ENCODE measurements at regions not wholly inside any gene's neighbourhood (a gene's known extent, or its start where the extent isn't known, plus 50 kb on each side); places are given as distances from the start of the nearest gene placed in this dataset.
"Not testable (repeated sequence)": the region's sequence is repeated elsewhere in the genome, so short reads cannot be mapped to it uniquely, and the experiment has no call there.

DNA sequence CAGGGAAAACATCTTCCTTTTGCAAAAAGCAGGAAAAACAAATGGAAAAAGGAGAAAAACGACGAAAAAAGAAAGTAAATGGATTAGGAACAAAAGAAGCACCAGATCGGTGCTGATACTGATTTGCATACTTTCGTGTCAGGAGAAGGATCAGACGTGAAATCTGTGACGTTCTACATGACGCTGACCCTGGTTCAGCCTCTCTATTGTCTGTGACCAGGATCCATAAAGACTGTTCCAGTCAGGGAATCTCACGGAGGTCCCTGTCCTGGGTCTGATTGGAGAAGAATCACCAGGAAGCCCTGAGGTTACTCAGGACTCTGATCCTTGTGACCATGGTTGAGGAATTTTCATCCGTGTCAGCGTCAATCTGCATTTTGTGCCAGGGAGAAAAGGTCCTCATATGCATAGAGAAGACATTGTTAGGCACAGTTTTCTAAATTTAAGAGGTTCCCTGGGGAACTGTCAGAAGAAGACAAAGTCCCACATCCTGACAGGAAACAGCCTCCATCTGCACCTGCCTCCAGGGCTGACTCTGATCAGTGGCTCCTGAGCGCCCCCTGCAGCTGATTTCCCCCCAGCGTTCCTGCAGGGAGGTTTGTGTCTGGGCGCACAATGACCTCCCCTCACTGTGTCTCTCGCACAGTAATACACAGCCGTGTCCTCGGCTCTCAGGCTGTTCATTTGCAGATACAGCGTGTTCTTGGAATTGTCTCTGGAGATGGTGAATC is 832.9 kb downstream of the TMEM121 start:
- FAIRE-seq (peak; percentile 94), ATAC-seq (peak in 1 of 2 experiments; percentile 49; a peak in 3 of 6 replicates)
- H3K4me3 ChIP-seq; H3K4me2 ChIP-seq; DNase-seq (ENCODE audit: low read depth in 1 of 2, low spot score in 1 of 2); CTCF ChIA-PET; H3K4me1 ChIP-seq; POLR2A ChIA-PET; H3K27ac ChIP-seq; H3K9me3 ChIP-seq: not testable (repeated sequence)
- 11% methylated on average over 17 of the region's 17 CpGs for WGBS (ENCODE audit: missing lambda C conversion rate)

DNA sequence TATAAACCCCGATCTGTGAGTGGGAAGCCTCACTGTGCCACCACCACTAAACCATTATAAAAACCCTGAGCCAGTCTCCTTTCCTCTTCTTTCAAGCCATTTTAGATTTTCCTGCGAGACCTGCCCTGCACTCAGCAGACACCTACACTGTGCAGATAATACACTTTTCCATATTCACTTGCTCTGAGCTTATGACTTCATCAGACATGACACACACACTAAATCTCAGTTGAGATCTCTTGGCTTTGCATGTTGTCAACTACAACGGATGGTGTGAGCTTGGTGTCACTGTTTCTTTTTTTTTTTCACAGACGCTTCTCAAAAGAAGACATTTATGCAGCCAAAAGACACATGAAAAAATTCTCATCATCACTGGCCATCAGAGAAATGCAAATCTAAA is 839.0 kb downstream of the TMEM121 start:
- DNase-seq (ENCODE audit: low read depth in 1 of 2, low spot score in 1 of 2); H3K4me2 ChIP-seq; CTCF ChIA-PET; H3K4me1 ChIP-seq; H3K4me3 ChIP-seq; ATAC-seq; POLR2A ChIA-PET; H3K9me3 ChIP-seq; H3K27ac ChIP-seq: not testable (repeated sequence)
- WGBS (ENCODE audit: missing lambda C conversion rate), result 0% methylated on average over 2 of the region's 4 CpGs
- FAIRE-seq, result peak; percentile 46

DNA sequence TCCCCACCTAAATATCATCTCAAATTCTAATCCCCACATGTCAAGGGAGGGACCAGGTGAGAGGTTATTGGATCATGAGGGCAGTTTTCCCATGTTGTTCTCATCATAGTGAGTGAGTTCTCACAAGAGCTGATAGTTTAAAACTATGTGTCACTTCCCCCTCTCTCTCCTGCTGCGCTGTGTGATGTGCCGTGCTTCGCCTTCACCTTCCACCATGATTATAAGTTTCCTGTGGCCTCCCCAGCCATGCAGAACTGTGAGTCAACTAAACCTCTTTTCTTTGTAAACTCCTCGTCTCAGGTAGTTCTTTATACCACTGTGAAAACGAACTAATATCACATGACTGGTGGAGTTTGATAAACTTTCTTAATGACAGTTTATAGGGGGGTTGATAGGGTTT is 839.5 kb downstream of the TMEM121 start:
- FAIRE-seq; H3K9me3 ChIP-seq; CTCF ChIA-PET; H3K4me1 ChIP-seq; DNase-seq (ENCODE audit: low read depth in 1 of 2, low spot score in 1 of 2); H3K27ac ChIP-seq; H3K4me3 ChIP-seq; H3K4me2 ChIP-seq; POLR2A ChIA-PET; ATAC-seq: not testable (repeated sequence)
- WGBS (ENCODE audit: missing lambda C conversion rate), result 0% methylated on average over 4 of the region's 5 CpGs

DNA sequence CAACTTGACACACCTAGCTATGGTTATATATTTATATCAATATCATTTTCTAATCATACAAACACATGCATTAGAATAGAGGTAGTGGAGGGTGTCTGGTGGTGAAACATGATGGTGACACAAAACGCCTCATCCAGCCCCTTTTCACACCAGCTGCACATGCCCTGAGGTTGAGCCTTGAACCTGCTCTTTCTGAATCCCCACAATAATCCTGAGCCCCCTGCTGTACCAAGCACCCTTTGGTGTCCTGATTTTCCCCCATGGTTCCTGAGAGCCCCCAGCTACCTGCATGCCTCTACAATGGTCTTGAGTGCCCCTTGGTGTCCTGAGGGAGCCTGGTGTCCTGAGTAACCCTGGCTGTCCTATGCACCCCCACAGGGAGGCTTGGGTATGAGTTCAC is 840.6 kb downstream of the TMEM121 start:
- POLR2A ChIA-PET; H3K9me3 ChIP-seq; ATAC-seq; DNase-seq (ENCODE audit: low read depth in 1 of 2, low spot score in 1 of 2); H3K4me3 ChIP-seq; H3K4me2 ChIP-seq; H3K4me1 ChIP-seq; CTCF ChIA-PET; FAIRE-seq; H3K27ac ChIP-seq: not testable (repeated sequence)
- WGBS (ENCODE audit: missing lambda C conversion rate), result 0% methylated on average over 1 of the region's 1 CpG

DNA sequence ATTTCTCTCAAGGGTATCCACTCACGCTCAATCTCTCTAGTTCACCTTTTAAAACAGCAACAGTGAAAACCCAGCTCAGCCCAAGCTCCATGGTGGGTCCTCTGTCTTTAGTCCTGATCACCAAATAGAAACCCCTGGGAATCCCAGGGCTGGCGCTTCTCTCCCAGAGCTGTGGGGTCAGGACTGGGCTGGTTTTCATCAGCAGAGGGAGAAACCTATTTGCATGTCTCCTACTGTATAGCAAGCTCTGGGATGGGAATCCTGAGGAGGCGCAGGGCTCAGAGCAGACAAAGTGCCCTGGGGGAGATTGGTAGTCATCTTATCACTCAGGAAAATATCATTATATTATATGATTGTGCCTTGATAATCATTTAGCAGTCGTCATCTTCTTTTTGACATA is 843.1 kb downstream of the TMEM121 start:
- POLR2A ChIA-PET; CTCF ChIA-PET; H3K4me3 ChIP-seq; FAIRE-seq; H3K4me1 ChIP-seq; DNase-seq (ENCODE audit: low read depth in 1 of 2, low spot score in 1 of 2); H3K9me3 ChIP-seq; ATAC-seq; H3K27ac ChIP-seq; H3K4me2 ChIP-seq: not testable (repeated sequence)
- WGBS (ENCODE audit: missing lambda C conversion rate), result 4% methylated on average over 3 of the region's 4 CpGs

DNA sequence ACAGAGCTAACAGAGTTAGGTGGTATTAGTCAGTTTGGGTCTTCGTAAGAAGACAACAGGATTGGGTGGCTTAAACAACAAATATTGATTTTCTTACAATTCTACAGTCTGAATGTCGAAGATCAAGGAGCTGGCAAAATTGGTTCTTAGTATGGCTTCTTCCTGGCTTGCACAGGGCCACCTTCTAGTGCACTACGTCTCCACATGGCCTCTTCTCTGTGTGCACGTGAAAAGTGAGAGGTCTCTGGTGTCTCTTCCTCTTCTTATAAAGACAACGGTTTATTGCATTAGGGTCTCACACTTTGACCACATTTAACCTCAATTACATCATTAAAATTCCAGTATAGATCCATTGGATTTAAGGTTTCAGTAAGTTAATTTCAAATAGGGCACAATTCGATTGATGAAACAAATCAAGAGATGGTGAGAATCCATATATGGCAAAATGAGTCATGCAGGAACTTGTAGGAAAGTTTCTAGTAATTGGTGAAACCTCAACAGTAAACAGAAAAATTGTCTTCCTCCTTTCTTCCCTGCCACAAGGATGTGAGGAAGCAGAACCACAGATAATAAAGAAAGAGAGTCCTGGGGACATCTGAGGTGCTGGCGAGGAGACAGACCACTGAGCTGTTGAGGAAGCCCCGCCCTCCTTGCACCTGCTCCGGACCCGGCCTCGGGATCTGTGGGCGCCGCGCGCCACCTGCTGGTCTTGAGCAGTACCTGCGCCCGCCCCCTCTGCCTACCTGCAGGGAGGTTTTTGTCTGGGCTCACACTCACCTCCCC is 846.7 kb downstream of the TMEM121 start:
- ChIA-PET POLR2A (no interaction called here), CTCF (interaction anchor here (1.0 kb wide), 1 partner anchor 836 kb away, joined by 3 read pairs; no protein-coding TSS in a partner anchor)
- Histone ChIP-seq H3K27ac (no peak overlapping the region), H3K9me3 (no peaks in the 10 kb centered on the region), H3K4me3 (no peak overlapping the region), H3K4me1 (no peaks in the 10 kb centered on the region), H3K4me2 (no peak overlapping the region)
- DNase-seq (ENCODE audit: low read depth in 1 of 2, low spot score in 1 of 2) (peak; percentile 36 to 51), FAIRE-seq (no peak), ATAC-seq (peak; percentile 54 to 92; a peak in 3 of 6 replicates)
- 4% methylated on average over 13 of the region's 17 CpGs for WGBS (ENCODE audit: missing lambda C conversion rate)
- TF ChIP-seq TFCP2L1 (CRISPR knock-in tag; IDR thresholded peaks at IDR 0.05), result no peak
- TF ChIP-seq, protein P1, sequence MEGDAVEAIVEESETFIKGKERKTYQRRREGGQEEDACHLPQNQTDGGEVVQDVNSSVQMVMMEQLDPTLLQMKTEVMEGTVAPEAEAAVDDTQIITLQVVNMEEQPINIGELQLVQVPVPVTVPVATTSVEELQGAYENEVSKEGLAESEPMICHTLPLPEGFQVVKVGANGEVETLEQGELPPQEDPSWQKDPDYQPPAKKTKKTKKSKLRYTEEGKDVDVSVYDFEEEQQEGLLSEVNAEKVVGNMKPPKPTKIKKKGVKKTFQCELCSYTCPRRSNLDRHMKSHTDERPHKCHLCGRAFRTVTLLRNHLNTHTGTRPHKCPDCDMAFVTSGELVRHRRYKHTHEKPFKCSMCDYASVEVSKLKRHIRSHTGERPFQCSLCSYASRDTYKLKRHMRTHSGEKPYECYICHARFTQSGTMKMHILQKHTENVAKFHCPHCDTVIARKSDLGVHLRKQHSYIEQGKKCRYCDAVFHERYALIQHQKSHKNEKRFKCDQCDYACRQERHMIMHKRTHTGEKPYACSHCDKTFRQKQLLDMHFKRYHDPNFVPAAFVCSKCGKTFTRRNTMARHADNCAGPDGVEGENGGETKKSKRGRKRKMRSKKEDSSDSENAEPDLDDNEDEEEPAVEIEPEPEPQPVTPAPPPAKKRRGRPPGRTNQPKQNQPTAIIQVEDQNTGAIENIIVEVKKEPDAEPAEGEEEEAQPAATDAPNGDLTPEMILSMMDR (IDR thresholded peaks at IDR 0.05), result peak; percentile 35
- TF ChIP-seq CBX2 (IDR thresholded peaks at IDR 0.05; ENCODE audit: borderline replicate concordance, low read depth), result no peak
- TF ChIP-seq, protein P2, sequence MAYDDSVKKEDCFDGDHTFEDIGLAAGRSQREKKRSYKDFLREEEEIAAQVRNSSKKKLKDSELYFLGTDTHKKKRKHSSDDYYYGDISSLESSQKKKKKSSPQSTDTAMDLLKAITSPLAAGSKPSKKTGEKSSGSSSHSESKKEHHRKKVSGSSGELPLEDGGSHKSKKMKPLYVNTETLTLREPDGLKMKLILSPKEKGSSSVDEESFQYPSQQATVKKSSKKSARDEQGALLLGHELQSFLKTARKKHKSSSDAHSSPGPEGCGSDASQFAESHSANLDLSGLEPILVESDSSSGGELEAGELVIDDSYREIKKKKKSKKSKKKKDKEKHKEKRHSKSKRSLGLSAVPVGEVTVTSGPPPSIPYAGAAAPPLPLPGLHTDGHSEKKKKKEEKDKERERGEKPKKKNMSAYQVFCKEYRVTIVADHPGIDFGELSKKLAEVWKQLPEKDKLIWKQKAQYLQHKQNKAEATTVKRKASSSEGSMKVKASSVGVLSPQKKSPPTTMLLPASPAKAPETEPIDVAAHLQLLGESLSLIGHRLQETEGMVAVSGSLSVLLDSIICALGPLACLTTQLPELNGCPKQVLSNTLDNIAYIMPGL (CRISPR knock-in tag; IDR thresholded peaks at IDR 0.05; ENCODE audit: borderline replicate concordance), result no peak
- no peak for TF ChIP-seq KDM1A (IDR thresholded peaks at IDR 0.05; ENCODE audit: low read depth)
- TF ChIP-seq ZFP36 (IDR thresholded peaks at IDR 0.05; ENCODE audit: borderline replicate concordance, partially characterized antibody), result no peak
- TF ChIP-seq RCOR1 (IDR thresholded peaks at IDR 0.05; ENCODE audit: low read depth, low read length), result no peak
- TF ChIP-seq RAD21 (conservative IDR thresholded peaks at IDR 0.05 in 1 of 2, IDR thresholded peaks at IDR 0.05 in 1 of 2), result peak; percentile 28 to 56; a peak in 2 of 5 replicates
- no peak for TF ChIP-seq TP53 (CRISPR knock-in tag; IDR thresholded peaks at IDR 0.05)
- no peak for TF ChIP-seq HOXB13 (CRISPR knock-in tag; IDR thresholded peaks at IDR 0.05; ENCODE audit: low read depth)
- no peak for TF ChIP-seq KDM5A (IDR thresholded peaks at IDR 0.05)
- no peak for TF ChIP-seq EHF (CRISPR knock-in tag; IDR thresholded peaks at IDR 0.05)
- TF ChIP-seq RNF2 (IDR thresholded peaks at IDR 0.05; ENCODE audit: borderline replicate concordance, low read depth), result no peak
- TF ChIP-seq, protein P3, sequence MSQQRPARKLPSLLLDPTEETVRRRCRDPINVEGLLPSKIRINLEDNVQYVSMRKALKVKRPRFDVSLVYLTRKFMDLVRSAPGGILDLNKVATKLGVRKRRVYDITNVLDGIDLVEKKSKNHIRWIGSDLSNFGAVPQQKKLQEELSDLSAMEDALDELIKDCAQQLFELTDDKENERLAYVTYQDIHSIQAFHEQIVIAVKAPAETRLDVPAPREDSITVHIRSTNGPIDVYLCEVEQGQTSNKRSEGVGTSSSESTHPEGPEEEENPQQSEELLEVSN (IDR thresholded peaks at IDR 0.05; ENCODE audit: borderline replicate concordance, low read depth), result no peak
- TF ChIP-seq SMC3 (IDR thresholded peaks at IDR 0.05), result 0 out of 3 replicates have a peak, but pooled peaks have one; percentile 8
